Muscle of leg (tissue), 3 donors: ENCODE measurements at regions not wholly inside any gene's neighbourhood (a gene's known extent, or its start where the extent isn't known, plus 50 kb on each side); places are given as distances from the start of the nearest gene placed in this dataset.

Experiments used
- DNase-seq: peaks from one replicate; pipeline ENCODE4 v3.0.0; 2013
- H3K27ac ChIP-seq: one replicate; pipeline ENCODE4 v1.5.1; 2013; ENCODE audit warnings: mild to moderate bottlenecking, low read length, control low read depth
- H3K27me3 ChIP-seq: one replicate; pipeline ENCODE4 v1.6.1; 2013; ENCODE audit warnings: low read length; ENCODE audit not compliant: control insufficient read depth, insufficient read depth
- H3K36me3 ChIP-seq: one replicate; pipeline ENCODE4 v1.6.1; 2013; ENCODE audit warnings: low read length; ENCODE audit not compliant: control insufficient read depth, insufficient read depth
- H3K4me1 ChIP-seq: one replicate; pipeline ENCODE4 v1.6.1; 2013; ENCODE audit warnings: low read length; ENCODE audit not compliant: control insufficient read depth, insufficient read depth
- H3K4me3 ChIP-seq: one replicate; pipeline ENCODE4 v1.5.1; 2013; ENCODE audit warnings: low read length, control low read depth
- H3K9me3 ChIP-seq: replicated peaks from 2 replicates; pipeline ENCODE4 v1.6.1; 2013; ENCODE audit warnings: low read depth, low read length; ENCODE audit not compliant: control insufficient read depth
- WGBS: methylation state at CpG from one replicate; pipeline ENCODE4 v1.1.5; 2013; ENCODE audit warnings: missing lambda C conversion rate; ENCODE audit not compliant: insufficient coverage; 5-methylcytosine and 5-hydroxymethylcytosine counted together

- DNase-seq, result no peak
- Histone ChIP-seq H3K9me3 (no peaks in the 10 kb centered on the region), H3K27ac (no peak overlapping the region), H3K36me3 (no peaks in the 10 kb centered on the region), H3K4me1 (no peaks in the 10 kb centered on the region), H3K4me3 (no peak overlapping the region), H3K27me3 (no peaks in the 10 kb centered on the region)
- 83% methylated on average over 1 of the region's 1 CpG for WGBS
Observed at GRCh38 chr13:105448811-105449210, 1086.7 kb downstream of the EFNB2 start.

- DNase-seq, result no peak
- Histone ChIP-seq H3K27me3 (no peaks in the 10 kb centered on the region), H3K4me3 (no peak overlapping the region), H3K4me1 (no peaks in the 10 kb centered on the region), H3K36me3 (no peaks in the 10 kb centered on the region), H3K27ac (no peak overlapping the region), H3K9me3 (no peaks in the 10 kb centered on the region)
- 90% methylated on average over 3 of the region's 4 CpGs for WGBS
Observed at GRCh38 chr13:105446197-105446596, 1089.3 kb downstream of the EFNB2 start.

- WGBS, result no CpG with 5 or more reads among the region's 4 CpGs
Observed at GRCh38 chr13:105445796-105446195, 1089.7 kb downstream of the EFNB2 start.

GRCh38 chr13:105442949-105443699, 1092.3 kb downstream of the EFNB2 start:
- 75% methylated on average over 1 of the region's 3 CpGs for WGBS
- H3K4me1 ChIP-seq, result no peaks in the 10 kb centered on the region
- no peak overlapping the region for H3K27ac ChIP-seq
- no peaks in the 10 kb centered on the region for H3K9me3 ChIP-seq
- no peaks in the 10 kb centered on the region for H3K36me3 ChIP-seq
- no peak overlapping the region for H3K4me3 ChIP-seq
- H3K27me3 ChIP-seq, result no peaks in the 10 kb centered on the region
- peak; percentile 82 for DNase-seq

More at GRCh38 chr13:105445796-105446195, 1089.7 kb downstream of the EFNB2 start:
- no peaks in the 10 kb centered on the region for H3K36me3 ChIP-seq
- no peak for DNase-seq
- H3K27ac ChIP-seq, result no peak overlapping the region
- H3K9me3 ChIP-seq, result no peaks in the 10 kb centered on the region
- H3K4me1 ChIP-seq, result no peaks in the 10 kb centered on the region
- no peak overlapping the region for H3K4me3 ChIP-seq
- no peaks in the 10 kb centered on the region for H3K27me3 ChIP-seq

- no CpG with 5 or more reads among the region's 3 CpGs for WGBS
- no peaks in the 10 kb centered on the region for H3K36me3 ChIP-seq
- H3K27me3 ChIP-seq, result no peaks in the 10 kb centered on the region
- no peaks in the 10 kb centered on the region for H3K4me1 ChIP-seq
- H3K4me3 ChIP-seq, result no peak overlapping the region
- no peaks in the 10 kb centered on the region for H3K9me3 ChIP-seq
- no peak overlapping the region for H3K27ac ChIP-seq
- no peak for DNase-seq
Observed at GRCh38 chr13:105442040-105442439, 1093.4 kb downstream of the EFNB2 start.

GRCh38 chr13:105441051-105441750, 1094.3 kb downstream of the EFNB2 start:
- Histone ChIP-seq H3K27ac (no peak overlapping the region), H3K27me3 (no peaks in the 10 kb centered on the region), H3K4me1 (no peaks in the 10 kb centered on the region), H3K4me3 (no peak overlapping the region), H3K9me3 (no peaks in the 10 kb centered on the region), H3K36me3 (no peaks in the 10 kb centered on the region)
- WGBS, result no CpG with 5 or more reads among the region's 9 CpGs
- no peak for DNase-seq

- DNase-seq, result no peak
- no peaks in the 10 kb centered on the region for H3K27me3 ChIP-seq
- no peaks in the 10 kb centered on the region for H3K36me3 ChIP-seq
- no peak overlapping the region for H3K4me3 ChIP-seq
- no peak overlapping the region for H3K27ac ChIP-seq
- H3K4me1 ChIP-seq, result no peaks in the 10 kb centered on the region
- no peaks in the 10 kb centered on the region for H3K9me3 ChIP-seq
Observed at GRCh38 chr13:105436943-105437342, 1098.5 kb downstream of the EFNB2 start.

- no peak overlapping the region for H3K27ac ChIP-seq
- H3K9me3 ChIP-seq, result no peaks in the 10 kb centered on the region
- H3K36me3 ChIP-seq, result no peaks in the 10 kb centered on the region
- H3K4me3 ChIP-seq, result no peak overlapping the region
- H3K4me1 ChIP-seq, result no peaks in the 10 kb centered on the region
- no CpG with 5 or more reads among the region's 2 CpGs for WGBS
- no peaks in the 10 kb centered on the region for H3K27me3 ChIP-seq
- no peak for DNase-seq
Observed at GRCh38 chr13:105432438-105432837, 1103.0 kb downstream of the EFNB2 start.

GRCh38 chr13:105428811-105429210, 1106.7 kb downstream of the EFNB2 start:
- DNase-seq, result no peak
- Histone ChIP-seq H3K27ac (no peak overlapping the region), H3K27me3 (no peaks in the 10 kb centered on the region), H3K4me3 (no peak overlapping the region), H3K36me3 (no peaks in the 10 kb centered on the region), H3K4me1 (no peaks in the 10 kb centered on the region), H3K9me3 (no peaks in the 10 kb centered on the region)
- no CpG with 5 or more reads among the region's 2 CpGs for WGBS

GRCh38 chr13:105426441-105426840, 1109.0 kb downstream of the EFNB2 start:
- Histone ChIP-seq H3K4me1 (no peaks in the 10 kb centered on the region), H3K9me3 (no peaks in the 10 kb centered on the region), H3K4me3 (no peak overlapping the region), H3K27ac (no peak overlapping the region), H3K27me3 (no peaks in the 10 kb centered on the region), H3K36me3 (no peaks in the 10 kb centered on the region)
- DNase-seq, result no peak
- WGBS, result 100% methylated on average over 1 of the region's 5 CpGs
